ENCODE measurements at regions not wholly inside any gene's neighbourhood (a gene's known extent, or its start where the extent isn't known, plus 50 kb on each side); places are given as distances from the start of the nearest gene placed in this dataset.

GRCh38 chr3:22621205-22621809, 581.8 kb upstream of the UBE2E2 start:
- Mint-ChIP-seq H3K4me3 (ENCODE audit: unreplicated experiment) (no peak overlapping the region), H3K27me3 (ENCODE audit: unreplicated experiment) (no peaks in the 10 kb centered on the region), H3K36me3 (ENCODE audit: low read depth, unreplicated experiment) (no peaks in the 10 kb centered on the region), H3K4me1 (ENCODE audit: unreplicated experiment) (no peaks in the 10 kb centered on the region), H3K27ac (ENCODE audit: unreplicated experiment) (no peak overlapping the region), H3K9me3 (ENCODE audit: unreplicated experiment) (no peaks in the 10 kb centered on the region)
- no peak for TF ChIP-seq CTCF (IDR thresholded peaks at IDR 0.05; ENCODE audit: unreplicated experiment)
- DNase-seq (ENCODE audit: low spot score): no peak

- no peaks in the 10 kb centered on the region for H3K27me3 Mint-ChIP-seq (ENCODE audit: unreplicated experiment)
- H3K4me3 Mint-ChIP-seq (ENCODE audit: unreplicated experiment): no peak overlapping the region
- no peaks in the 10 kb centered on the region for H3K36me3 Mint-ChIP-seq (ENCODE audit: low read depth, unreplicated experiment)
- DNase-seq (ENCODE audit: low spot score): no peak
- no peak overlapping the region for H3K27ac Mint-ChIP-seq (ENCODE audit: unreplicated experiment)
- no peaks in the 10 kb centered on the region for H3K9me3 Mint-ChIP-seq (ENCODE audit: unreplicated experiment)
- no peak for TF ChIP-seq CTCF (IDR thresholded peaks at IDR 0.05; ENCODE audit: unreplicated experiment)
- no peaks in the 10 kb centered on the region for H3K4me1 Mint-ChIP-seq (ENCODE audit: unreplicated experiment)
These were observed 575.1 kb upstream of the UBE2E2 start for GRCh38 chr3:22627993-22628499.

GRCh38 chr3:22632536-22632935, 570.6 kb upstream of the UBE2E2 start:
- H3K27me3 Mint-ChIP-seq (ENCODE audit: unreplicated experiment): no peaks in the 10 kb centered on the region
- no peaks in the 10 kb centered on the region for H3K4me1 Mint-ChIP-seq (ENCODE audit: unreplicated experiment)
- TF ChIP-seq CTCF (IDR thresholded peaks at IDR 0.05; ENCODE audit: unreplicated experiment): no peak
- no peaks in the 10 kb centered on the region for H3K36me3 Mint-ChIP-seq (ENCODE audit: low read depth, unreplicated experiment)
- H3K9me3 Mint-ChIP-seq (ENCODE audit: unreplicated experiment): no peaks in the 10 kb centered on the region
- no peak overlapping the region for H3K4me3 Mint-ChIP-seq (ENCODE audit: unreplicated experiment)
- DNase-seq (ENCODE audit: low spot score): no peak
- H3K27ac Mint-ChIP-seq (ENCODE audit: unreplicated experiment): no peak overlapping the region

GRCh38 chr3:22634433-22634832, 568.7 kb upstream of the UBE2E2 start:
- no peak overlapping the region for H3K4me3 Mint-ChIP-seq (ENCODE audit: unreplicated experiment)
- TF ChIP-seq CTCF (IDR thresholded peaks at IDR 0.05; ENCODE audit: unreplicated experiment): no peak
- no peaks in the 10 kb centered on the region for H3K4me1 Mint-ChIP-seq (ENCODE audit: unreplicated experiment)
- H3K27me3 Mint-ChIP-seq (ENCODE audit: unreplicated experiment): no peaks in the 10 kb centered on the region
- H3K27ac Mint-ChIP-seq (ENCODE audit: unreplicated experiment): no peak overlapping the region
- no peak for DNase-seq (ENCODE audit: low spot score)
- no peaks in the 10 kb centered on the region for H3K9me3 Mint-ChIP-seq (ENCODE audit: unreplicated experiment)
- no peaks in the 10 kb centered on the region for H3K36me3 Mint-ChIP-seq (ENCODE audit: low read depth, unreplicated experiment)

DNA sequence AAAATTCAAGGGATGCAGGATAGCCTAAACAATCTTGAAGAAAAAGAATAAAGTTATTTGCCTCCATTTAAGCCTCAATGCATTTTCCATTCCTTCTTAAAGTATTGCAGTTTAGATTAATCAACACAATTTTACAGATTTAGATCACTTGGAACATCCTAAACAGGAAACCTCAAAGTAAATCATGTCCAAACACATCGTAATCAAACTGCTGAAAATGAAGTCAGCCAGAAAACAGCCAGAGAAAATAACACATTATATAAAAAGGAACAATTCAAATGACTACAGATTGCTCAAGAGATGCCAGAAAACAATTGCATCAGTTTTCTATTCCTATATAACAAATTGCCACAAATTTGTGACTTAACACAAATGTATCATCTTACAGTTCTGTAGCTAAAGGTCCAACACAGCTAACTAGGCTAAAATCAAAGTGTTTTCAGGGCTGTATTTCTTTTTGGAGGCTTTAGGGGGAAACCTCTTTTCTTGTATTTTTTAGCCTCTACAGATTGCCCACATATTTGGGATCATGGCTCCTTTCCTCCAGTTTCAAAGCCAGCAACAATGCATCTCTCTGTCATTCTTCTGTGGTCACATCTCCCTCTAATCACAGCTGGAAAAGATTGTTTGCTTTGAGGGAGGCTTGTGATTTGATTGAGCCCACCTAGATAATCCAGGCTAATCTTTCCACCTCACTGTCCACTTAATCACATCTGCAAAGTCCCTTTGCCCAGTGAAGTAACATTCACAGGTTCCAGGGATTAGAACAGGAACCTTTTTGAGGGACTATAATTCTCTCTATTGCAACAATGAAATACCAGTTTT, 543.3 kb upstream of the UBE2E2 start:
- Mint-ChIP-seq H3K27me3 (ENCODE audit: unreplicated experiment) (no peaks in the 10 kb centered on the region), H3K27ac (ENCODE audit: unreplicated experiment) (no peak overlapping the region), H3K36me3 (ENCODE audit: low read depth, unreplicated experiment) (no peaks in the 10 kb centered on the region), H3K9me3 (ENCODE audit: unreplicated experiment) (no peaks in the 10 kb centered on the region), H3K4me1 (ENCODE audit: unreplicated experiment) (no peaks in the 10 kb centered on the region), H3K4me3 (ENCODE audit: unreplicated experiment) (no peak overlapping the region)
- TF ChIP-seq CTCF (IDR thresholded peaks at IDR 0.05; ENCODE audit: unreplicated experiment): no peak
- DNase-seq (ENCODE audit: low spot score): no peak

Data from endothelial cell (in vitro differentiated cells).